HFF-Myc (cell line): ENCODE measurements at regions not wholly inside any gene's neighbourhood (a gene's known extent, or its start where the extent isn't known, plus 50 kb on each side); places are given as distances from the start of the nearest gene placed in this dataset.

Source experiments
- DNase-seq: peaks from one replicate; pipeline ENCODE4 v3.0.0-alpha.2; 2011; ENCODE audit warnings: low read depth; ENCODE audit errors: extremely low read depth
- H3K4me3 ChIP-seq: replicated peaks from 2 replicates; pipeline ENCODE4 v1.5.1; 2011; ENCODE audit warnings: low read depth, mild to moderate bottlenecking, control low read depth, low read length
- TF ChIP-seq, protein P1 (sequence below): IDR thresholded peaks from 2 replicates; pipeline ENCODE4 v1.5.1; 2012; ENCODE audit warnings: mild to moderate bottlenecking, low read depth, low read length, control low read depth; ENCODE audit errors: missing control alignments

DNA sequence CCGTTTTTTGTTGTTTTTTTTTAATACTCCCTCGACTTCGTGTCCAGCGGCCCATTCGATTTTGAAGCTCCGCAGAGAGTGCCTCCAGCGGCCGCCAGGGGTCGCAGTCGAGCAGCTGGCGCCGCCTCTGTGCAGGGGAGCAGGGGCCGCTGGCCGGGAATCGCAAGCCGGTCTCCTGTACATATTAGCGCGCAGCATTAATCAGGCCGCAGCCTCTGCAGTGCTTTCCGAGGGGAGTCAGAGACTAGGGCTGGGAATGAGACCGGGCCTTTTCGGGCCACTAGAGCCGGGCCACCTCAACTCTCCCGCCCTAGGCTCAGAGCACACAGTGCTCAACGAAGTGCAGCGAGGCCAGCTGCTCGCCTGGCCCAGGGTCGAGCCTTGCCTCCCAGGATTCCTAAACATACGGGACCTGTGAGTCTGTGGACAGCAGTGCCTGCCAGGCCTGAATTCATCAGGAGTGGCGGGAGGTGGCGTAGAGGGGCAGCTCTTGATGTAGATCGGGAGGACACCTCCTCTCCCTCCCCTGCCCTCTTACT lies 81.8 kb downstream of the EMP1 start:
- TF ChIP-seq, protein P1, sequence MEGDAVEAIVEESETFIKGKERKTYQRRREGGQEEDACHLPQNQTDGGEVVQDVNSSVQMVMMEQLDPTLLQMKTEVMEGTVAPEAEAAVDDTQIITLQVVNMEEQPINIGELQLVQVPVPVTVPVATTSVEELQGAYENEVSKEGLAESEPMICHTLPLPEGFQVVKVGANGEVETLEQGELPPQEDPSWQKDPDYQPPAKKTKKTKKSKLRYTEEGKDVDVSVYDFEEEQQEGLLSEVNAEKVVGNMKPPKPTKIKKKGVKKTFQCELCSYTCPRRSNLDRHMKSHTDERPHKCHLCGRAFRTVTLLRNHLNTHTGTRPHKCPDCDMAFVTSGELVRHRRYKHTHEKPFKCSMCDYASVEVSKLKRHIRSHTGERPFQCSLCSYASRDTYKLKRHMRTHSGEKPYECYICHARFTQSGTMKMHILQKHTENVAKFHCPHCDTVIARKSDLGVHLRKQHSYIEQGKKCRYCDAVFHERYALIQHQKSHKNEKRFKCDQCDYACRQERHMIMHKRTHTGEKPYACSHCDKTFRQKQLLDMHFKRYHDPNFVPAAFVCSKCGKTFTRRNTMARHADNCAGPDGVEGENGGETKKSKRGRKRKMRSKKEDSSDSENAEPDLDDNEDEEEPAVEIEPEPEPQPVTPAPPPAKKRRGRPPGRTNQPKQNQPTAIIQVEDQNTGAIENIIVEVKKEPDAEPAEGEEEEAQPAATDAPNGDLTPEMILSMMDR: peak; percentile 96
- peak; percentile 6 for DNase-seq
- no peak overlapping the region for H3K4me3 ChIP-seq

DNA sequence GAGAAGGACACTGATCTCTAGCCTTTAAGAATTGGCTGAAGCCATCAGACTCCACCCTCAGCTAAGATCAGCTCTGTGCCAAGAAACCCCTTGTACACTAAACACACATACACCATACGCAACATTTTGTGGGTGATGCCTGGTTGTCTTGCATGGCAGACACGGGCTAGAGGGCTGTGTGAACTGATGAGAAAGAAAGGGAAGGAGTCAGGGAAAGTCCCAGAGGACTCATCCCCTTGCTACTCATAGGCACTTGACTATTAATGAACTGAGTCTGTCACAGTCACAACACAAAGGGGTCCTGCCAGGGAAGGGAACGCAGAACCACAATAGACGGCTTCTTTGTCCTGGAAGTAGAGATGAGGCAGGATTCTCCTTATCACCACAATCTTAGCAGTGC lies 80.8 kb downstream of the EMP1 start:
- H3K4me3 ChIP-seq: no peak overlapping the region
- DNase-seq: no peak
- TF ChIP-seq, protein P1: no peak

DNA sequence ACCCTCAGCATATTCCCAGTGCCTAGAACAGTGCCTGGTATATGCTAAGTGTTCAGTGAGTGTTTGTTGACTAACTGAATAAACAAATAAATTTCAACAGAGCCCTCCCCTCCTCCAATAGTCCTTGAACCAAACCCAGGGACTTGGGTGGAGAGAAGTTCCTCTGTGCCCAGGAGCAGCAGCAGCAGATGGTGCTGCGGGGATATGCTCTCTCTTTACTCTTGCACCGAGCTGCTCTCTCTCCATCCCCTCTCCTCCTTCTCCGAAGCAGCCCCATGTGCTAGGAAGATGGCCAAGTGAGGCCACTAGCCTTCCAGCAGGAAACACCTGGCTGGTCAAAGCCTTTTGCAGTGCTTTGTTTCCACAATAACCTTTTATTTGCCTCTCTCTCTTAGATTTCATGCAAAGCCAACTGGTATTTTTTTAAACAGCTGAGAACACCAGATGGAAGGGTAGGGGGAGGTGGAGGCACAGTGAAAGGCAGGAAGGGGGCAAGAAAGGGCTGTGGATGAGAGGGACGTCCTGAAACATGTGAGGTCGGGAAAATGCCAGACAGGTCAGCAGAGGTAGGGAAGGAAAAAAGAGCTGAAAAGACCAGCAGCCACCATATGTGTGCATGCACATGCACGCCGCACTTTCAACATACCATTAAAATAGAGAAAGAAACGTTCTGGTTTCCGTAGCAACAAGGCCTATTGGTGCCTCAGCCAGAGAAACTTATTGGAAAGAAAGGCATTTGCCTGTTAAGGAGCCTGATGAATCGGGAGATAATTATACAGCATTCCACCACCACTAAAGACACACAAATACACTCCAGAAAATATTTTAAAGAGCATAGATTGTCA lies 78.9 kb downstream of the EMP1 start:
- no peak for DNase-seq
- H3K4me3 ChIP-seq: no peak overlapping the region
- TF ChIP-seq, protein P1: no peak

DNA sequence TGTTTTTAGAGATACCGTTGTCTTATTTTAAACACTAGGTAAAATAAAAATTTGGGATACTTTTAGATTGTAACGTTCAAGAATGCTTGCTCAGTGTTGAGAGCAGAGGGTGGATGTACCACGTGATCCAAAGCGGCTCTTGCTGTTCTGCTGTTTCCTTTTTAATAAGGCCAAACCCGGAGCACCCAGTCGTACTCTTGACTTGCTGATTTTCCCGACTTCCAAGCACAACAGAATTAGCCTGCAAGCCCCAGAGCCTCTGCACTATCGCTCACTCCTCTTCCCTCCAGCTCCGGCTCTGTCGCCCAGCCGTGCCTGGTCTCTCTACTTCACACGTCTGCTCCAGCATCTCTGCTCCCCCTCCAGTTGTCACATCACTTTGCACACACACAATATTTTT lies 77.3 kb downstream of the EMP1 start:
- no peak for DNase-seq
- no peak overlapping the region for H3K4me3 ChIP-seq
- TF ChIP-seq, protein P1: no peak

DNA sequence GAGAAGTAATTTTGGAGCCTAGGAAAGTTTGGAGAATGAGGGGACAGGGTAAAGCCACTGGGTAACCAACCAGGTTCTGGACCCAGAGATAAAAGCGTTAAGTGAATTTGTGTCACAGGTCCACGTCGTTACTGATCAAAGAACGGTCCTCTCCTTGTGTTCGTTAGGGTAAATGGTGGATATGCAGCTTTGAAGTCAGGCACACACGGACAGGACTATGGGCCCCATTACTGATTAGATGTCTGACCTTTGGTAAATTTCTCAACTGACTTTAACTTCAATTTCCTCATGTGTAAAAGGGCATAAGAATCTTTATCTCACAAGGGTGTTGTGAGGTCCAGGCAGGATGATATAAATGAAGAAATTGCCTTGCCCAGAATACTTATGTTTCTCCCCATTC lies 76.6 kb downstream of the EMP1 start:
- TF ChIP-seq, protein P1: no peak
- no peak overlapping the region for H3K4me3 ChIP-seq
- DNase-seq: no peak

DNA sequence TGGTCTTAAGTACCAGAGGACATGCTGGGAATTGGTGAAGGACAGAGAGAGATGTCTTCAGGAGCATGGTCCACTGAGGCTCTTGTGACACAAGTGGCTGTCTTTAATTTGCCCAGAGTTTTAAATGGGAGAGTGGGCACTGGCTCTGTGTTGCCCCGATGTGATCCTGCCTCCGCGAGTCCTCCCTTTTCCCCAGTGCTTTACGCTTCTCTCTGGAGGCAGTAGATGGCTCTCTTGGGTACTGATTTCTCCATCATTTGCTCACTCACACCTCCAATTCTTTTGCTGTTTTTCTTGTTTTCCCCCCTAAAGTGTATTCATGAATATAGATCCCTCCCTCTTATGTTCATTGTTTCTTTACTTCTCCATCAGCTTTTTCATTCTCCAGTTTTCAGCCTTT lies 74.3 kb downstream of the EMP1 start:
- no peak overlapping the region for H3K4me3 ChIP-seq
- TF ChIP-seq, protein P1: no peak
- no peak for DNase-seq
